Body of pancreas (tissue), 4 donors: ENCODE measurements at regions not wholly inside any gene's neighbourhood (a gene's known extent, or its start where the extent isn't known, plus 50 kb on each side); places are given as distances from the start of the nearest gene placed in this dataset.

Experiments
- POLR2A ChIP-seq, 3 donors: fragments of 450-650 bp; IDR thresholded peaks; one replicate each; pipeline ENCODE4 v1.6.1; 2016; ENCODE audit warnings: antibody characterized with exemption in 3 of 3, mild to moderate bottlenecking in 2 of 3
- TF ChIP-seq, protein P1 (sequence below), 7 experiments: fragments of 450-650 bp in 4 of 7; fragments of 200-600 bp in 3 of 7; sonication (generic) in 3 of 7; IDR thresholded peaks; one replicate each; pipeline ENCODE4 v1.5.1; 2016 to 2019; ENCODE audit warnings: antibody characterized with exemption in 7 of 7

GRCh38 chr15:85314633-85315032 is 65.8 kb upstream of the AKAP13 start:
- TF ChIP-seq, protein P1, sequence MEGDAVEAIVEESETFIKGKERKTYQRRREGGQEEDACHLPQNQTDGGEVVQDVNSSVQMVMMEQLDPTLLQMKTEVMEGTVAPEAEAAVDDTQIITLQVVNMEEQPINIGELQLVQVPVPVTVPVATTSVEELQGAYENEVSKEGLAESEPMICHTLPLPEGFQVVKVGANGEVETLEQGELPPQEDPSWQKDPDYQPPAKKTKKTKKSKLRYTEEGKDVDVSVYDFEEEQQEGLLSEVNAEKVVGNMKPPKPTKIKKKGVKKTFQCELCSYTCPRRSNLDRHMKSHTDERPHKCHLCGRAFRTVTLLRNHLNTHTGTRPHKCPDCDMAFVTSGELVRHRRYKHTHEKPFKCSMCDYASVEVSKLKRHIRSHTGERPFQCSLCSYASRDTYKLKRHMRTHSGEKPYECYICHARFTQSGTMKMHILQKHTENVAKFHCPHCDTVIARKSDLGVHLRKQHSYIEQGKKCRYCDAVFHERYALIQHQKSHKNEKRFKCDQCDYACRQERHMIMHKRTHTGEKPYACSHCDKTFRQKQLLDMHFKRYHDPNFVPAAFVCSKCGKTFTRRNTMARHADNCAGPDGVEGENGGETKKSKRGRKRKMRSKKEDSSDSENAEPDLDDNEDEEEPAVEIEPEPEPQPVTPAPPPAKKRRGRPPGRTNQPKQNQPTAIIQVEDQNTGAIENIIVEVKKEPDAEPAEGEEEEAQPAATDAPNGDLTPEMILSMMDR (IDR thresholded peaks at IDR 0.05), result no peak
- TF ChIP-seq POLR2A (IDR thresholded peaks at IDR 0.05), result no peak
